ENCODE measurements at regions not wholly inside any gene's neighbourhood (a gene's known extent, or its start where the extent isn't known, plus 50 kb on each side); places are given as distances from the start of the nearest gene placed in this dataset.

- H3K4me1 Mint-ChIP-seq: no peaks in the 10 kb centered on the region
- no peak overlapping the region for H3K4me3 Mint-ChIP-seq
- H3K36me3 Mint-ChIP-seq (ENCODE audit: low read depth): no peaks in the 10 kb centered on the region
- ATAC-seq (no peak), DNase-seq (no peak)
- peaks cover 3% of the 10 kb centered on the region for H3K27me3 Mint-ChIP-seq
- no peak overlapping the region for H3K27ac Mint-ChIP-seq
- H3K9me3 ChIP-seq (ENCODE audit: control insufficient read depth, low read length, poor library complexity, severe bottlenecking): no peaks in the 10 kb centered on the region
These were observed 623.9 kb downstream of the NYAP2 start for GRCh38 chr2:226023383-226023782.

GRCh38 chr2:226020956-226021355 is 621.4 kb downstream of the NYAP2 start:
- Mint-ChIP-seq H3K27ac (no peak overlapping the region), H3K36me3 (ENCODE audit: low read depth) (no peaks in the 10 kb centered on the region), H3K27me3 (no peaks in the 10 kb centered on the region)

GRCh38 chr2:226020176-226020575 is 620.7 kb downstream of the NYAP2 start:
- Mint-ChIP-seq H3K27ac (no peak overlapping the region), H3K4me1 (no peaks in the 10 kb centered on the region), H3K4me3 (no peak overlapping the region), H3K27me3 (no peaks in the 10 kb centered on the region), H3K36me3 (ENCODE audit: low read depth) (no peaks in the 10 kb centered on the region)
- ATAC-seq (no peak), DNase-seq (no peak)
- no peaks in the 10 kb centered on the region for H3K9me3 ChIP-seq (ENCODE audit: control insufficient read depth, low read length, poor library complexity, severe bottlenecking)

More at GRCh38 chr2:226020956-226021355, 621.4 kb downstream of the NYAP2 start:
- H3K9me3 ChIP-seq (ENCODE audit: control insufficient read depth, low read length, poor library complexity, severe bottlenecking): no peaks in the 10 kb centered on the region
- DNase-seq (no peak), ATAC-seq (no peak)
- Mint-ChIP-seq H3K4me1 (no peaks in the 10 kb centered on the region), H3K4me3 (no peak overlapping the region)

- no peak for DNase-seq
- no peak overlapping the region for H3K4me3 Mint-ChIP-seq
These were observed 619.1 kb downstream of the NYAP2 start for GRCh38 chr2:226018641-226019040.

GRCh38 chr2:226017537-226017936 is 618.0 kb downstream of the NYAP2 start:
- ATAC-seq: no peak
- no peaks in the 10 kb centered on the region for H3K4me1 Mint-ChIP-seq
- H3K27ac Mint-ChIP-seq: no peak overlapping the region

More at GRCh38 chr2:226018641-226019040, 619.1 kb downstream of the NYAP2 start:
- no peaks in the 10 kb centered on the region for H3K9me3 ChIP-seq (ENCODE audit: control insufficient read depth, low read length, poor library complexity, severe bottlenecking)
- Mint-ChIP-seq H3K36me3 (ENCODE audit: low read depth) (no peaks in the 10 kb centered on the region), H3K4me1 (no peaks in the 10 kb centered on the region), H3K27me3 (no peaks in the 10 kb centered on the region), H3K27ac (no peak overlapping the region)
- ATAC-seq: no peak

GRCh38 chr2:226017107-226017506 is 617.6 kb downstream of the NYAP2 start:
- no peaks in the 10 kb centered on the region for H3K4me1 Mint-ChIP-seq
- ATAC-seq (no peak), DNase-seq (no peak)
- no peak overlapping the region for H3K27ac Mint-ChIP-seq
- H3K27me3 Mint-ChIP-seq: no peaks in the 10 kb centered on the region
- H3K9me3 ChIP-seq (ENCODE audit: control insufficient read depth, low read length, poor library complexity, severe bottlenecking): no peaks in the 10 kb centered on the region
- H3K4me3 Mint-ChIP-seq: no peak overlapping the region
- no peaks in the 10 kb centered on the region for H3K36me3 Mint-ChIP-seq (ENCODE audit: low read depth)

More at GRCh38 chr2:226017537-226017936, 618.0 kb downstream of the NYAP2 start:
- Mint-ChIP-seq H3K4me3 (no peak overlapping the region), H3K27me3 (no peaks in the 10 kb centered on the region), H3K36me3 (ENCODE audit: low read depth) (no peaks in the 10 kb centered on the region)
- no peaks in the 10 kb centered on the region for H3K9me3 ChIP-seq (ENCODE audit: control insufficient read depth, low read length, poor library complexity, severe bottlenecking)
- DNase-seq: no peak

- ATAC-seq (no peak), DNase-seq (no peak)
- no peaks in the 10 kb centered on the region for H3K27me3 Mint-ChIP-seq
- no peak overlapping the region for H3K4me3 Mint-ChIP-seq
- H3K36me3 Mint-ChIP-seq (ENCODE audit: low read depth): no peaks in the 10 kb centered on the region
- H3K4me1 Mint-ChIP-seq: no peaks in the 10 kb centered on the region
- H3K9me3 ChIP-seq (ENCODE audit: control insufficient read depth, low read length, poor library complexity, severe bottlenecking): no peaks in the 10 kb centered on the region
- no peak overlapping the region for H3K27ac Mint-ChIP-seq
These were observed 612.4 kb downstream of the NYAP2 start for GRCh38 chr2:226011716-226012450.

GRCh38 chr2:226002438-226002837 is 602.9 kb downstream of the NYAP2 start:
- H3K9me3 ChIP-seq (ENCODE audit: control insufficient read depth, low read length, poor library complexity, severe bottlenecking): no peaks in the 10 kb centered on the region
- no peaks in the 10 kb centered on the region for H3K36me3 Mint-ChIP-seq (ENCODE audit: low read depth)
- no peaks in the 10 kb centered on the region for H3K27me3 Mint-ChIP-seq
- no peak overlapping the region for H3K27ac Mint-ChIP-seq
- H3K4me3 Mint-ChIP-seq: no peak overlapping the region
- no peaks in the 10 kb centered on the region for H3K4me1 Mint-ChIP-seq
- ATAC-seq: peak; percentile 25
- no peak for DNase-seq

- Mint-ChIP-seq H3K27ac (no peak overlapping the region), H3K36me3 (ENCODE audit: low read depth) (no peaks in the 10 kb centered on the region), H3K4me1 (no peaks in the 10 kb centered on the region), H3K4me3 (no peak overlapping the region), H3K27me3 (no peaks in the 10 kb centered on the region)
- ATAC-seq: no peak
- no peak for DNase-seq
- no peaks in the 10 kb centered on the region for H3K9me3 ChIP-seq (ENCODE audit: control insufficient read depth, low read length, poor library complexity, severe bottlenecking)
These were observed 602.2 kb downstream of the NYAP2 start for GRCh38 chr2:226001716-226002115.

- H3K9me3 ChIP-seq (ENCODE audit: control insufficient read depth, low read length, poor library complexity, severe bottlenecking): no peaks in the 10 kb centered on the region
- DNase-seq: no peak
- Mint-ChIP-seq H3K36me3 (ENCODE audit: low read depth) (no peaks in the 10 kb centered on the region), H3K27ac (no peak overlapping the region), H3K4me1 (no peaks in the 10 kb centered on the region), H3K27me3 (no peaks in the 10 kb centered on the region), H3K4me3 (no peak overlapping the region)
- no peak for ATAC-seq
These were observed 600.2 kb downstream of the NYAP2 start for GRCh38 chr2:225999692-226000091.

- Mint-ChIP-seq H3K36me3 (ENCODE audit: low read depth) (no peaks in the 10 kb centered on the region), H3K27me3 (no peaks in the 10 kb centered on the region), H3K27ac (no peak overlapping the region), H3K4me3 (no peak overlapping the region), H3K4me1 (no peaks in the 10 kb centered on the region)
- ATAC-seq (no peak), DNase-seq (no peak)
- no peaks in the 10 kb centered on the region for H3K9me3 ChIP-seq (ENCODE audit: control insufficient read depth, low read length, poor library complexity, severe bottlenecking)
These were observed 599.1 kb downstream of the NYAP2 start for GRCh38 chr2:225998653-225999052.

- no peak for ATAC-seq
- no peak for DNase-seq
- H3K4me1 Mint-ChIP-seq: no peaks in the 10 kb centered on the region
- no peaks in the 10 kb centered on the region for H3K9me3 ChIP-seq (ENCODE audit: control insufficient read depth, low read length, poor library complexity, severe bottlenecking)
- H3K27me3 Mint-ChIP-seq: no peaks in the 10 kb centered on the region
- H3K27ac Mint-ChIP-seq: no peak overlapping the region
- no peak overlapping the region for H3K4me3 Mint-ChIP-seq
- no peaks in the 10 kb centered on the region for H3K36me3 Mint-ChIP-seq (ENCODE audit: low read depth)
These were observed 598.6 kb downstream of the NYAP2 start for GRCh38 chr2:225998116-225998515.

GRCh38 chr2:225996462-225996828 is 596.9 kb downstream of the NYAP2 start:
- Mint-ChIP-seq H3K4me1 (no peaks in the 10 kb centered on the region), H3K36me3 (ENCODE audit: low read depth) (no peaks in the 10 kb centered on the region), H3K27me3 (no peaks in the 10 kb centered on the region), H3K27ac (no peak overlapping the region), H3K4me3 (no peak overlapping the region)
- DNase-seq: no peak
- ATAC-seq: no peak
- no peaks in the 10 kb centered on the region for H3K9me3 ChIP-seq (ENCODE audit: control insufficient read depth, low read length, poor library complexity, severe bottlenecking)

- Mint-ChIP-seq H3K4me1 (no peaks in the 10 kb centered on the region), H3K27ac (no peak overlapping the region), H3K4me3 (no peak overlapping the region), H3K36me3 (ENCODE audit: low read depth) (no peaks in the 10 kb centered on the region), H3K27me3 (no peaks in the 10 kb centered on the region)
- DNase-seq (no peak), ATAC-seq (no peak)
- no peaks in the 10 kb centered on the region for H3K9me3 ChIP-seq (ENCODE audit: control insufficient read depth, low read length, poor library complexity, severe bottlenecking)
These were observed 596.4 kb downstream of the NYAP2 start for GRCh38 chr2:225995796-225996461.
